CD4-positive, alpha-beta T cell treated with Interleukin-2 at 100 ng/mL for 4 hours (primary cell): ENCODE measurements at regions not wholly inside any gene's neighbourhood (a gene's known extent, or its start where the extent isn't known, plus 50 kb on each side); places are given as distances from the start of the nearest gene placed in this dataset.
"Not testable (repeated sequence)": the region's sequence is repeated elsewhere in the genome, so short reads cannot be mapped to it uniquely, and the experiment has no call there.

ENCODE experiments used
- DNase-seq: peaks from one replicate; pipeline ENCODE4 v3.0.0-alpha.2; 2020; ENCODE audit warnings: low spot score

DNA sequence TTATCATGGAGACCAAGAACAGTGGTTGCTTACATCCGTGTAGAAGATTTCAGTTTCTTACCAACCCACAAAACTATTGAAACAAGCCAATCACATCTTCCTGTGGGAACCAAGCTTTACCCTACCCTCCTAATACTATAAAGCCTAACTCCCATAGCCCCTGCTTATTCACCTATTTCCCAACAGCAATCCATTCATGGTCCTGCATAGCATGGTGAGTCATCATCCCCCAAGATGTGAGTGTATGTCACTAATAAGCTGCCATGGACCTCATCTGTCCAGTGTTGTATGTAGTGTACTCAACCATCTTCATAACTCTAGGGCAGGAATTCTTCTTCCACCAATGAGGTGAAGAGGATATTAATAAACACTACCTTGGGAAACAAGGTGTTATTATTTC, 1620.4 kb upstream of the FLRT2 start:
- DNase-seq: no peak

DNA sequence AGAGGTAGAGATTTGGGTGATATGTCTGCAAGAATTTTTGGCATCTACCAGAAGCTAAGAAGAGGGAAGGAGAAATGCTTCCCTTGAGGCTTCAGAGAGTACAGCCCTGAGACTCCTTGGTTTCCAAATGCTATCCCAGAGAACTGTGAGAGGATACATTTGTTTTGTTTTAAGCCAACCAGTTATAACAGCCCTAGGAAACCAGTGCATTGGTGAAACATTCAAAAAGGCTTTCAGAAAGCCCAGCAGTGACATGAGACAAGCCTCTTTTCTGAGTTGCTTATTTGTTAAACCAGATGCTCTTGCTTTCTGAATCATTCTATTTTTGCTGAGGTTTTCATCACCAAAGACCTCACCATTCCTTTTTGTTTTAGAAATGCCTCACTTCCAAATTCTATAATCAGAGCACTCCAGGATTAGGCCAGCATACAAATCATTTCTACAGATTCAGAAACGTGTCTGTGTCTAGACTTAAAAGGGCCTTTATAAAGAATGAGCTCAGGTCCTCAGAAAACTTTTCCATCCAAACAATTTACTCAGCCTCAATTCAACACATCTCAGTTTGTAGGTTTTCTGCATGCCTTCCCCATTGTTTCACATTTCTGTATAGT, 1617.8 kb upstream of the FLRT2 start:
- no peak for DNase-seq

GRCh38 chr14:83913476-83913875, 1616.5 kb upstream of the FLRT2 start:
- DNase-seq: no peak

DNA sequence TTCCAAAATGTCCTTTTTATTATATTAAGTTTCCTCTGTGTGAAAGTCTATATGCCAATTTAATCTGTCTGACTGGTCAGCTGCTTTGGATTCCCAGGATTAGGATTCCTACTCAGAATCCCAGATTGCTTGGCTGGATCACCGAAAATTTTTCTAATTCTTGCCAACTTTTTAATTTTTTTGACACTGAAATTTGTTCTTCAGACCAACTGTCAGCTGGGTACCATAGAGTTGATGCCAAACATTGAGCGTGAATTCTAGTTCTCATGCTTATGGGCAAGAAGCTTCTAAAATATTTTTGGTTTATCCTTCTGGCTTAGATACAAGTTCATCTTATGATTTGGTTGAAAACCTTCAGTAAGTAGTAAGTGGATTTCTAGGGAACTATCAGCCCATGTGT, 1611.4 kb upstream of the FLRT2 start:
- no peak for DNase-seq

DNA sequence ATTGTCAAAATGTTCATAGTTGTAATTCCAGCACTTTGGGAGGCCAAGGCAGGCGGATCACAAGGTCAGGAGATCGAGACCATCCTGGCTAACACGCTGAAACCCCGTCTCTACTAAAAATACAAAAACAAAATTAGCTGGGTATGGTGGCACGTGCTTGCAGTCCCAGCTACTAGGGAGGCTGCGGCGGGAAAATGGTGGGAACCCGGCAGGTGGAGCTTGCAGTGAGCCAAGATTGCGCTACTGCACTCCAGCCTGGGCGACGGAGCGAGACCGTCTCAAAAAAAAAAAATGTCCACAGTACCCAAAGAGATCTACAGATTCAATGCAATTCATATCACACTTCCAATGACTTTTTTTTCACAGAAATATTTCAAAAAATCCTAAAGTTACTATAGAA, 1610.3 kb upstream of the FLRT2 start:
- not testable (repeated sequence) for DNase-seq

- DNase-seq: no peak
Observed at GRCh38 chr14:83923842-83924241, 1606.1 kb upstream of the FLRT2 start.

DNA sequence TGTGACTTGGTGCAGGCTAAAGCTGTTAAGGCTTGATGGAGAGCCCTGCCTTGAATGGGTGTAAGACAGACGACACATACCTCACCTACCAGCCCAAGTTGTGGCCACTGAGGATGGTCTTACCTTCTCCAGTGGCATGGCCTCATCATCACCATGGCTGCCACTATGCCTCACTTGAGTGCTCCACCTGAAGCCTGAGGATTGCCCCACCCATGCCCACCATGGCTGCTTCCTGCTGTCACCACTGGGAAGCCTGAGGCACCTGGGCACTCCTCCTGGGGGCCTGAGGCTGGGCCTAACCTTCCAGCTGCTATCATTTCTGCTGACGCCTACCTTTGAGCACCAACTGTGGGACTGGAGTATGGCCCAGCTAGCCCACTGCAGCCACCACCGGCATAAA, 1605.7 kb upstream of the FLRT2 start:
- DNase-seq: no peak

- no peak for DNase-seq
Observed at GRCh38 chr14:83940253-83940652, 1589.7 kb upstream of the FLRT2 start.

DNA sequence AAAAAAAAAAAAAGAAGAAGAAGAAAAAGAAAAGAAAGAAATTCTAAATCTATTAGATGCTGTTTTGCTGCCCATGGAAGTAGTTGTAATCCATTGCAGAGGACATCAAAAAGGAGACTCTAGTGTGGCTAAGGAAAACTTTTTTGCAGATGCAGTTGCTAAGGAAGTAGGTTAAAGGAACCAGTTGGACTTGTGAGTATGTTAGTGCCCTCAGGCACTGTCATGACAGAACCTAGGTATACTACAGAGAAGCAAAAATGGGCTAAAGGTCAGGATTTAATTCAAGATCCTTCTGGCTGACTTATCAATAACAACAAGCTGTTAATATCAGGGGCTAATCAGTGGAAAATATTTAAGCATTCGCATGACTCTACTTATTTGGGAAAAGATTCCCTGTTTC, 1571.6 kb upstream of the FLRT2 start:
- no peak for DNase-seq

DNA sequence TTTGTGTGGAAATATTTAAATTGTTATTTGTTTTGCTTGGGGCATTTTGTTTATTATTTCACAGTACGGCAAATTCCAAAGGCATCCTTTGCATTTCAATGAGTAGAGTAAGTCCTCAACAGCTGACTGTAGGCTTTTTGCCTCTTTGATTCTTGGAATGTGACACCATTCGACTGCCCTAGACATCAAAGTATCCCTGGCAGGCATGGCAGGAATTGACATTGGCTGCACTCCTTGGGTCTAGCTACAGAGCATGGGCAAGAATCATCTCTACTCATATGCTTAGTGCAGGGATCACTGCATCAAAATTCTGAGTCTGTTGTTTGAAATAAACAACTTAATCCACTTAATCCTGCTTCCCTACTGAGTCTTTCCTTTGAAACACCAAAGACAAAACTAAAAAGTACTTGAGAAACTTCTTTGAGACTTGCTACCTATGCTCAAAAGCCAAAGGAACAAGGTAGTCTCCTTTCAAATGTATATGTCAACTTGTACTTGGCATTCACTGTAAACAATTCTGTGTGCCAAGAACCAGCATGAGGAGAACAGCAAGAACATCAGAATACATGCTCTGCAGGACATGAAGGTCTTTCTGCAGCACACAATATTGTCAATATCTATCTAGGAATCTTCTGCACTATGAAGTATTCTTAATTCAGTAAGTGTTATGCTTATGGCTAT, 1569.0 kb upstream of the FLRT2 start:
- no peak for DNase-seq

- DNase-seq: no peak
Observed at GRCh38 chr14:83969998-83970397, 1559.9 kb upstream of the FLRT2 start.

GRCh38 chr14:83972631-83973030, 1557.3 kb upstream of the FLRT2 start:
- DNase-seq: no peak

- no peak for DNase-seq
Observed at GRCh38 chr14:83974647-83975163, 1555.2 kb upstream of the FLRT2 start.

GRCh38 chr14:83975435-83975834, 1554.5 kb upstream of the FLRT2 start:
- no peak for DNase-seq

- no peak for DNase-seq
Observed at GRCh38 chr14:83975841-83976770, 1553.8 kb upstream of the FLRT2 start.

- DNase-seq: no peak
Observed at GRCh38 chr14:83977583-83977982, 1552.4 kb upstream of the FLRT2 start.

- not testable (repeated sequence) for DNase-seq
Observed at GRCh38 chr14:83981676-83982258, 1548.2 kb upstream of the FLRT2 start.

DNA sequence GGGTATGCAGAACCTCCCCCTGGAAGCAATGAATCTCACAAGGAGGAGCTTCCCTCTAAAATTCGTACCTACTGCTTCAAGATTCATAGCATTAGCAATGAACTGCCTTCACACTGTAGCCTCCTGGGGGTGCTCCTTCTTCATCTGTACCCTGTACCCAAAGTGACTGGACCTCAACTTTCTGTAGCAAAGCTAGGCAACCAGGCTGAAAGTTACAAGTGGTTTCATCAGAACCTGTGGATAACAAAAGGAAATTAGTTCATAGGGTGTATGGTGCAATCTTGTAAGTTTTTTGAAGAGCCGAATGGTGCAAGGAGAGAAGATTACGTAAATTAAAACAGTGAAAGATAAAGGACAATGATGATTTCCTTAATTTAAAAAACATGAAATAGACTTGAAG, 1541.7 kb upstream of the FLRT2 start:
- no peak for DNase-seq

DNA sequence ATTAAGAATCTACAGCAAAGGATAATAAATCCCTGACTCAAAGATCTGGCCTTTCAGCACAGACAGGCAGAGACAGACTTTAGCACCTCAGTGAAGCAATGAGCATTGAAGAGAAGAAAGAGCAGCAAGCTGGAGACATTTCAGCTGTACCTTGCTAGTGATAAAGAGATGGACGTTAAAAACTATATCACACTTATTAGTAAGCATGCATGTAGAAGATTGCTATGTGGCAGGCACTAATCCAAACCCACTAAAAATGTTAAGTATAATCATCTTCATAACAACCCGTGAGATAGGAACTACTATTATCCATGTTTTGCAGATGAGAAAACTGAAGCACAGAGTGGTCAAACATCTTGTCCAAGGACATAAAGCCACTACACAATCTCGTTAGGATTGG, 1538.3 kb upstream of the FLRT2 start:
- no peak for DNase-seq

DNA sequence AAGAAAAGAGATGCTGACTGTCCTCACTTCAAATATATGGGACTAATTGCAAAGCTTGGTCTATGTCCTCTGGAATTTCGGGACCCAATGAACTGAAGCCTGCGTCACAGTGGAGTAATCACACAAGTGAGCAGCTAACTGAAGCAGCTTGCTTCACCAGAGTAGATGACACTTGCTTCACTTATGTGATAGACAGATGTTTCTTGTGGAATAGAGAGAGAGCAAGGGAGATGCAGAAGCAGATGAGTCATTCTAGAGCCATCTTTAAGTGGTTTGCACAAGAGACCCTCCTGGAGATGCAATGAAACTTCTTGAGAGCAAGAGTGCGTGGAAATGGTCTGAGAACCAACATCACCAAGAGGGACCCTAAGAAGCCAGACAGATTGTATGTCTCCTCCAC, 1537.1 kb upstream of the FLRT2 start:
- DNase-seq: no peak

GRCh38 chr14:83993545-83993944, 1536.4 kb upstream of the FLRT2 start:
- no peak for DNase-seq

GRCh38 chr14:83994020-83994419, 1535.9 kb upstream of the FLRT2 start:
- no peak for DNase-seq
